Caki2 (cell line): ENCODE measurements at regions not wholly inside any gene's neighbourhood (a gene's known extent, or its start where the extent isn't known, plus 50 kb on each side); places are given as distances from the start of the nearest gene placed in this dataset.
"Not testable (repeated sequence)": the region's sequence is repeated elsewhere in the genome, so short reads cannot be mapped to it uniquely, and the experiment has no call there.

Experiments
- DNase-seq: peaks from one replicate; pipeline ENCODE4 v3.0.0-alpha.2; 2015; ENCODE audit warnings: low read depth
- in situ Hi-C: cut with HindIII; loops from 2 replicates; pipeline ENCODE4 v1.10.0; 2016; ENCODE audit warnings: low sequenced_read_pairs, low pct_unique_long_range_greater_than_20kb, mixed read lengths

DNA sequence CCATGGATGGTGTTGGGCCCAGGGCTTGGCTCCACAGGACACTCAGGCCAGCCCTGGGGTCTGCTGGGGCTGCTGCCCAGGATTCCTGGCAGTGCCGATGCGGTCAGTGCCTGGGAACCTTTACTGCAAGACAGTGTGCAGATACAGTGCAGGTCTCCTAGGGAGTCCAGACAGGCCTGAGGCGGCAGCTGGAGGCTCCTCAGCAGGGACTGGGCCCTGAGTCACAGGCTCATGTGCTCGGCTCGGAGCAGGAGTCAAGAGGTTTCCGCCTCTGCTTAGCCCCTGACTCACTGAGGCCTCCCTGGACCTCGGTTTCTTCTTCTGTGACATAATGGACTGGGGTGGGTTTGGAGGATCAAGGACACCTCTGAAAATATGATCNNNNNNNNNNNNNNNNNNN lies 3941.6 kb upstream of the TPTE start:
- DNase-seq, in situ Hi-C loops: not testable (repeated sequence)
